Fibroblast of lung (primary cell): ENCODE measurements at regions not wholly inside any gene's neighbourhood (a gene's known extent, or its start where the extent isn't known, plus 50 kb on each side); places are given as distances from the start of the nearest gene placed in this dataset.

Experiments
- DNase-seq, 2 donors: peaks; one replicate each; pipeline versions ENCODE4 v3.0.0 to v3.0.0-alpha.2; 2010; ENCODE audit warnings: low read depth in 2 of 2
- H2AFZ ChIP-seq: 2 replicates; pipeline ENCODE4 v1.5.1; 2012; ENCODE audit warnings: low read length, control low read depth, inconsistent platforms
- H3K27ac ChIP-seq: 2 replicates; pipeline ENCODE4 v1.5.1; 2011; ENCODE audit warnings: low read length, control low read depth; ENCODE audit not compliant: insufficient read depth
- H3K27me3 ChIP-seq: 2 replicates; pipeline ENCODE4 v1.5.1; 2011; ENCODE audit warnings: mild to moderate bottlenecking, low read length; ENCODE audit not compliant: control insufficient read depth, insufficient read depth
- H3K36me3 ChIP-seq: 2 replicates; pipeline ENCODE4 v1.5.1; 2011; ENCODE audit warnings: low read length; ENCODE audit not compliant: control insufficient read depth, insufficient read depth
- H3K4me1 ChIP-seq: 2 replicates; pipeline ENCODE4 v1.5.1; 2011; ENCODE audit warnings: low read length; ENCODE audit not compliant: control insufficient read depth, insufficient read depth; ENCODE audit errors: extremely low read depth
- H3K4me2 ChIP-seq: 2 replicates; pipeline ENCODE4 v1.5.1; 2011; ENCODE audit warnings: low read length, control low read depth; ENCODE audit not compliant: insufficient read depth; ENCODE audit errors: extremely low read depth
- H3K4me3 ChIP-seq, 4 experiments: fragments of 200-600 bp in 1 of 4; sonication (generic) in 1 of 4; replicated peaks in 1 of 4; 2 replicates each; pipeline ENCODE4 v1.5.1; 2011 to 2016; ENCODE audit warnings: low read length in 4 of 4, low read depth in 3 of 4, mild to moderate bottlenecking in 3 of 4, control low read depth in 2 of 4, inconsistent platforms in 1 of 4, mixed read lengths in 1 of 4; ENCODE audit not compliant: insufficient read depth in 1 of 4; ENCODE audit errors: control extremely low read depth in 1 of 4
- H3K79me2 ChIP-seq: 2 replicates; pipeline ENCODE4 v1.5.1; 2012; ENCODE audit warnings: mild to moderate bottlenecking, low read length, inconsistent platforms; ENCODE audit not compliant: control insufficient read depth, insufficient read depth
- H3K9ac ChIP-seq: 2 replicates; pipeline ENCODE4 v1.5.1; 2011; ENCODE audit warnings: mild to moderate bottlenecking, low read length, control low read depth; ENCODE audit not compliant: insufficient read depth
- H3K9me3 ChIP-seq: 2 replicates; pipeline ENCODE4 v1.5.1; 2012; ENCODE audit warnings: low read depth, low read length; ENCODE audit not compliant: control insufficient read depth, insufficient read depth
- H4K20me1 ChIP-seq: 2 replicates; pipeline ENCODE4 v1.5.1; 2011; ENCODE audit warnings: low read length; ENCODE audit not compliant: control insufficient read depth, insufficient read depth; ENCODE audit errors: extremely low read depth
- CTCF ChIP-seq, 2 donors: IDR thresholded peaks in 1 of 2; conservative IDR thresholded peaks in 1 of 2; 1 replicate in 1 of 2; 2 replicates in 1 of 2; pipeline ENCODE4 v1.5.1; 2011 to 2012; ENCODE audit warnings: low read length in 2 of 2, control low read depth in 1 of 2, inconsistent platforms in 1 of 2, low read depth in 1 of 2, mild to moderate bottlenecking in 1 of 2
- EZH2 ChIP-seq: IDR thresholded peaks from 2 replicates; pipeline ENCODE4 v1.5.1; 2012; ENCODE audit warnings: low read length, control low read depth, mild to moderate bottlenecking; ENCODE audit errors: missing control alignments

GRCh38 chr4:175531405-175532091, 280.5 kb downstream of the GPM6A start:
- Histone ChIP-seq H3K36me3 (no peaks in the 10 kb centered on the region), H3K9ac (no peak overlapping the region), H3K9me3 (no peaks in the 10 kb centered on the region), H3K4me1 (no peaks in the 10 kb centered on the region), H3K27me3 (no peaks in the 10 kb centered on the region), H3K4me3 (no peak overlapping the region), H3K79me2 (no peaks in the 10 kb centered on the region), H3K27ac (no peak overlapping the region), H2AFZ (no peak overlapping the region), H3K4me2 (no peak overlapping the region), H4K20me1 (no peaks in the 10 kb centered on the region)
- DNase-seq, result peak; percentile 58 to 88
- TF ChIP-seq EZH2, result no peak
- no peak for TF ChIP-seq CTCF (conservative IDR thresholded peaks at IDR 0.05 in 1 of 2, IDR thresholded peaks at IDR 0.05 in 1 of 2; ENCODE audit: low read depth in 1 of 2, low read length in 2 of 2)

- no peaks in the 10 kb centered on the region for H4K20me1 ChIP-seq
- H3K79me2 ChIP-seq, result no peaks in the 10 kb centered on the region
- H3K9ac ChIP-seq, result no peak overlapping the region
- no peaks in the 10 kb centered on the region for H3K9me3 ChIP-seq
- no peak overlapping the region for H3K4me2 ChIP-seq
- H3K4me3 ChIP-seq, result no peak overlapping the region
- no peaks in the 10 kb centered on the region for H3K4me1 ChIP-seq
- H3K27ac ChIP-seq, result no peak overlapping the region
- no peak for TF ChIP-seq EZH2
- peak; percentile 22 to 40 for TF ChIP-seq CTCF (conservative IDR thresholded peaks at IDR 0.05 in 1 of 2, IDR thresholded peaks at IDR 0.05 in 1 of 2; ENCODE audit: low read depth in 1 of 2, low read length in 2 of 2)
- H3K27me3 ChIP-seq, result no peaks in the 10 kb centered on the region
- H3K36me3 ChIP-seq, result no peaks in the 10 kb centered on the region
- DNase-seq, result peak; percentile 56 to 74
- no peak overlapping the region for H2AFZ ChIP-seq
These were observed 275.1 kb downstream of the GPM6A start for GRCh38 chr4:175536852-175537453.

DNA sequence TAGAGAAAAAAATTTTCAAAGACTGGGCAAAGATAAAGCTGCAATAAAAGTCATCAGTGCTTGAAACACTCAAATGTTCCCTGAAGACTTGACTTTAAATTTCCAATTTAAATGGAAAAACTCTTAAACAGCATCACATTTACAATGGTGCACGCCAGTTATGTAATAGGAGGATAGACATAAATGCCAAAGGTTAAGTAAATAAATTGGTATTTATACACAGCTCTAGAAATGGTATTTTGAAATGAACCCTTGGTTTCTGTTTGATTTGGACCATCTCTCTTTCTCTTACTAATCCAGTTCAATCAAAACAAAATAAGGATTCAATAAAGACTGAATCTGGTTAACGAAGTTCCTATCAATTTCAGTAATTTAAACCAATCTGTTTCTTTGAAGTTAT, 272.6 kb downstream of the GPM6A start:
- Histone ChIP-seq H3K79me2 (no peaks in the 10 kb centered on the region), H2AFZ (no peak overlapping the region), H3K9me3 (no peaks in the 10 kb centered on the region), H3K4me3 (no peak overlapping the region), H3K4me2 (no peak overlapping the region), H3K36me3 (no peaks in the 10 kb centered on the region), H4K20me1 (no peaks in the 10 kb centered on the region), H3K27me3 (no peaks in the 10 kb centered on the region), H3K9ac (no peak overlapping the region), H3K4me1 (no peaks in the 10 kb centered on the region), H3K27ac (no peak overlapping the region)
- no peak for TF ChIP-seq CTCF (conservative IDR thresholded peaks at IDR 0.05 in 1 of 2, IDR thresholded peaks at IDR 0.05 in 1 of 2; ENCODE audit: low read depth in 1 of 2, low read length in 2 of 2)
- no peak for TF ChIP-seq EZH2
- DNase-seq, result no peak
